ENCODE measurements at regions not wholly inside any gene's neighbourhood (a gene's known extent, or its start where the extent isn't known, plus 50 kb on each side); places are given as distances from the start of the nearest gene placed in this dataset.

DNA sequence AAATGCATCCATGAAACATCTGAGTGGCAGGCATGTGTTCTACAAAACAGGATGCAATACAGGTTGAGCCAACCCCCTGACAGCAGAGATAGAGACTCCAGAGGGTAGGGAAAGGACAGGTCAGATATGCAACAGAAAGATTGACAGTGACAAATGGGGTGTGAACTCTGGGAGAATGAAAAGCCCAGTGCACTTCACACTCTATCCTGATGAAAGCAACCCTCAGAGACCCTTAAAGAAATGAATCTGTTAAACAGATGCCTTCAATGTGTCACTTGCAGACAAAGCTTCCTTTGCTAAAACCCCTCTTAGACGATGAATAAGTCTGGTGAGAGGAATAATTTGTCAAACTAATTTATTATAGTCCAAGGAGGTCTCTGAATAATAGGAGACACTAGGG is 89.9 kb downstream of the RFPL4B start:
- BruUV-seq (replicated peaks), result no TSS peak
- dilution Hi-C loops (cut with MboI; ENCODE audit: extremely low pct_ligation_motif_present, low sequenced_read_pairs), result no loop called here
- Histone ChIP-seq H3K9me3 (replicated peaks; ENCODE audit: control insufficient read depth, insufficient read depth, low read length) (no peaks in the 10 kb centered on the region), H2AFZ (ENCODE audit: low read depth, low read length) (no peak overlapping the region), H3K9ac (replicated peaks; ENCODE audit: extremely low read depth, insufficient read depth, low read length) (no peak overlapping the region), H3K27me3 (ENCODE audit: control insufficient read depth in 2 of 2, insufficient read depth in 2 of 2, low read length in 2 of 2) (no peaks in the 10 kb centered on the region), H3K27ac (ENCODE audit: insufficient read depth, low read depth, low read length) (no peak overlapping the region), H3K36me3 (ENCODE audit: control insufficient read depth in 2 of 2, extremely low read depth in 1 of 2, insufficient read depth in 2 of 2, low read length in 2 of 2) (no peaks in the 10 kb centered on the region), H4K20me1 (replicated peaks; ENCODE audit: control insufficient read depth, extremely low read depth, insufficient read depth, low read length) (no peaks in the 10 kb centered on the region), H3K4me1 (ENCODE audit: control insufficient read depth, extremely low read depth, insufficient read depth, low read length) (no peaks in the 10 kb centered on the region), H3K9me1 (replicated peaks; ENCODE audit: control insufficient read depth, extremely low read depth, insufficient read depth, low read length) (no peaks in the 10 kb centered on the region), H3K4me3 (replicated peaks in 1 of 3; ENCODE audit: insufficient read depth in 1 of 3, low read depth in 1 of 3, low read length in 3 of 3) (no peak overlapping the region), H3K4me2 (ENCODE audit: insufficient read depth, low read length) (no peak overlapping the region), H3K79me2 (ENCODE audit: control insufficient read depth, insufficient read depth, low read length) (no peaks in the 10 kb centered on the region)
- DNase-seq (ENCODE audit: low read depth, low spot score) (no peak), FAIRE-seq (no peak)
- ChIA-PET POLR2A (no interaction called here), CTCF (no interaction called here)
- TF ChIP-seq GATA2 (IDR thresholded peaks at IDR 0.05; ENCODE audit: insufficient read depth, insufficient read length, low read depth, low read length) (no peak), POLR2AphosphoS5 (IDR thresholded peaks at IDR 0.05; ENCODE audit: insufficient read depth, low read depth, low read length) (no peak), EZH2 (IDR thresholded peaks at IDR 0.05; ENCODE audit: borderline replicate concordance, low read depth, low read length, severe bottlenecking) (no peak), JUN (IDR thresholded peaks at IDR 0.05; ENCODE audit: borderline replicate concordance, insufficient read depth, insufficient read length, low read depth) (no peak), FOS (IDR thresholded peaks at IDR 0.05; ENCODE audit: borderline replicate concordance, insufficient read depth, low read length) (no peak), MYC (IDR thresholded peaks at IDR 0.05; ENCODE audit: low read depth, low read length) (no peak), POLR2A (IDR thresholded peaks at IDR 0.05; ENCODE audit: low read depth, low read length) (no peak)
- TF ChIP-seq, protein P1, sequence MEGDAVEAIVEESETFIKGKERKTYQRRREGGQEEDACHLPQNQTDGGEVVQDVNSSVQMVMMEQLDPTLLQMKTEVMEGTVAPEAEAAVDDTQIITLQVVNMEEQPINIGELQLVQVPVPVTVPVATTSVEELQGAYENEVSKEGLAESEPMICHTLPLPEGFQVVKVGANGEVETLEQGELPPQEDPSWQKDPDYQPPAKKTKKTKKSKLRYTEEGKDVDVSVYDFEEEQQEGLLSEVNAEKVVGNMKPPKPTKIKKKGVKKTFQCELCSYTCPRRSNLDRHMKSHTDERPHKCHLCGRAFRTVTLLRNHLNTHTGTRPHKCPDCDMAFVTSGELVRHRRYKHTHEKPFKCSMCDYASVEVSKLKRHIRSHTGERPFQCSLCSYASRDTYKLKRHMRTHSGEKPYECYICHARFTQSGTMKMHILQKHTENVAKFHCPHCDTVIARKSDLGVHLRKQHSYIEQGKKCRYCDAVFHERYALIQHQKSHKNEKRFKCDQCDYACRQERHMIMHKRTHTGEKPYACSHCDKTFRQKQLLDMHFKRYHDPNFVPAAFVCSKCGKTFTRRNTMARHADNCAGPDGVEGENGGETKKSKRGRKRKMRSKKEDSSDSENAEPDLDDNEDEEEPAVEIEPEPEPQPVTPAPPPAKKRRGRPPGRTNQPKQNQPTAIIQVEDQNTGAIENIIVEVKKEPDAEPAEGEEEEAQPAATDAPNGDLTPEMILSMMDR (IDR thresholded peaks at IDR 0.05; ENCODE audit: extremely low read depth in 1 of 2, insufficient read depth in 1 of 2, low read depth in 1 of 2, low read length in 2 of 2), result no peak
- TF ChIP-seq, protein P2, sequence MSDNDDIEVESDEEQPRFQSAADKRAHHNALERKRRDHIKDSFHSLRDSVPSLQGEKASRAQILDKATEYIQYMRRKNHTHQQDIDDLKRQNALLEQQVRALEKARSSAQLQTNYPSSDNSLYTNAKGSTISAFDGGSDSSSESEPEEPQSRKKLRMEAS (IDR thresholded peaks at IDR 0.05; ENCODE audit: insufficient read depth, insufficient read length), result no peak
- intact Hi-C loops (cut with micrococcal nuclease), result no loop called here

Measured in endothelial cell of umbilical vein (primary cell).